ENCODE measurements at regions not wholly inside any gene's neighbourhood (a gene's known extent, or its start where the extent isn't known, plus 50 kb on each side); places are given as distances from the start of the nearest gene placed in this dataset.

DNA sequence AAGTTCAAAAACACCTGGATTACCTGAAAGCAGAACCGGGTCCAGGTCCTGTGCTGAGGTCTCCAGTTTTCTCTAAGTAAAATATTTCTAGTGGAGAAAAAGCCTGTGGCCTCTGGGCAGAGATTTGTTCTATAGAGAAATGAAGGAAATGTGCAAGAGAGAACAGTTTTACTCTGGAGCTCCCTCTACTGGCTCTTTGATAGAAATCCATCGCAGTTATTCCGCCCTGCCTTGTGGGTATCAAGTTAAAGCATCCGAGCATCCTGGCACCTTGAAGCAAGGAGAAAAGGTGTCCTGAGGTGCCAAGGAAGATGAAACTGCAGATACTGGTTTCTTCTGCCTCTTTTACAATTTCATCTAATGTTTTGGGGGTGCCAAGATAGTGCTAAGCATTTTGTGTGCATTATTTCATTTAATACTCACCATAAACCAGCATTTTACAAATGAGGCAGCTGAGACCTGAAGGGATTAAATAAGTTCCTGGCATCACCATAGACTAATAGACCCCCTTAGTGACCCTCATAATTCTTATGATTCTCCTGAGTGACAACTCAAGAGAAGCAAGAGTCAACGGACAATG, 113.1 kb upstream of the HSD17B12 start:
- DNase-seq (ENCODE audit: low spot score in 2 of 2) = no peak
- Mint-ChIP-seq H3K9me3 (no peaks in the 10 kb centered on the region), H3K4me1 (no peaks in the 10 kb centered on the region), H3K36me3 (no peaks in the 10 kb centered on the region), H3K27ac (no peak overlapping the region), H3K4me3 (no peak overlapping the region)
- peak; percentile 43 for ATAC-seq

DNA sequence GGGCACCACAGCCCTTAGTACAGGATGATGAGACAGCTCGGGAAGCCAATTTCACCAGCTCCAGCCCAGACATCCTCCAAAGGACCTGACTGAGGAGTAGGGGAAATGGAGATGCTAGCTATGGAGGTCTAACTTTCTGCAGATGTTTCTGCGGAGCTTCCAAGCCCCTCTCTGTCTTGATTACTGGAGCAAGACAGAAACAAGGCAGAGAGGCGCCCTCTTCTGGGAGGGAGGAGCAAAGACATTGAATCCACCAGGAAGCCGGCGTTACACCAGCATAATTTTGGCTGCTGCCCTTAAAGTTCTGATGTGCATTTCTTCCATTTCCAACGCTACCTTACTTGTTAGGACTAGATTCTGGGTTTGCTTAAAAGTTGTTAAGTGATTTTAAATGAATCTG, 107.3 kb upstream of the HSD17B12 start:
- DNase-seq (ENCODE audit: low spot score in 2 of 2) = no peak
- ATAC-seq = no peak
- Mint-ChIP-seq H3K4me1 (peaks cover 30% of the 10 kb centered on the region), H3K9me3 (peaks cover 2% of the 10 kb centered on the region), H3K36me3 (peaks cover 5% of the 10 kb centered on the region), H3K27ac (no peak overlapping the region), H3K4me3 (no peak overlapping the region)

- DNase-seq (ENCODE audit: low spot score in 2 of 2) (no peak), ATAC-seq (no peak)
- peaks cover 5% of the 10 kb centered on the region for H3K36me3 Mint-ChIP-seq
- no peak overlapping the region for H3K27ac Mint-ChIP-seq
- peaks cover 2% of the 10 kb centered on the region for H3K9me3 Mint-ChIP-seq
- H3K4me3 Mint-ChIP-seq = no peak overlapping the region
- peaks cover 30% of the 10 kb centered on the region for H3K4me1 Mint-ChIP-seq
Observed at GRCh38 chr11:43573873-43574272, 106.7 kb upstream of the HSD17B12 start.

GRCh38 chr11:43574411-43574810, 106.1 kb upstream of the HSD17B12 start:
- peaks cover 5% of the 10 kb centered on the region for H3K36me3 Mint-ChIP-seq
- no peak overlapping the region for H3K27ac Mint-ChIP-seq
- ATAC-seq = no peak
- DNase-seq (ENCODE audit: low spot score in 2 of 2) = no peak
- peaks cover 2% of the 10 kb centered on the region for H3K9me3 Mint-ChIP-seq
- peaks cover 30% of the 10 kb centered on the region for H3K4me1 Mint-ChIP-seq
- H3K4me3 Mint-ChIP-seq = no peak overlapping the region

GRCh38 chr11:43574949-43575912, 105.3 kb upstream of the HSD17B12 start:
- DNase-seq (ENCODE audit: low spot score in 2 of 2) = no peak
- H3K9me3 Mint-ChIP-seq = peaks cover 2% of the 10 kb centered on the region
- H3K4me1 Mint-ChIP-seq = peaks cover 36% of the 10 kb centered on the region
- no peak overlapping the region for H3K27ac Mint-ChIP-seq
- peaks cover 5% of the 10 kb centered on the region for H3K36me3 Mint-ChIP-seq
- no peak overlapping the region for H3K4me3 Mint-ChIP-seq
- peak; percentile 40 for ATAC-seq

- ATAC-seq (no peak), DNase-seq (ENCODE audit: low spot score in 2 of 2) (no peak)
- Mint-ChIP-seq H3K9me3 (peaks cover 2% of the 10 kb centered on the region), H3K36me3 (peaks cover 5% of the 10 kb centered on the region), H3K4me1 (peaks cover 43% of the 10 kb centered on the region), H3K27ac (no peak overlapping the region), H3K4me3 (no peak overlapping the region)
Observed at GRCh38 chr11:43575913-43576310, 104.6 kb upstream of the HSD17B12 start.

DNA sequence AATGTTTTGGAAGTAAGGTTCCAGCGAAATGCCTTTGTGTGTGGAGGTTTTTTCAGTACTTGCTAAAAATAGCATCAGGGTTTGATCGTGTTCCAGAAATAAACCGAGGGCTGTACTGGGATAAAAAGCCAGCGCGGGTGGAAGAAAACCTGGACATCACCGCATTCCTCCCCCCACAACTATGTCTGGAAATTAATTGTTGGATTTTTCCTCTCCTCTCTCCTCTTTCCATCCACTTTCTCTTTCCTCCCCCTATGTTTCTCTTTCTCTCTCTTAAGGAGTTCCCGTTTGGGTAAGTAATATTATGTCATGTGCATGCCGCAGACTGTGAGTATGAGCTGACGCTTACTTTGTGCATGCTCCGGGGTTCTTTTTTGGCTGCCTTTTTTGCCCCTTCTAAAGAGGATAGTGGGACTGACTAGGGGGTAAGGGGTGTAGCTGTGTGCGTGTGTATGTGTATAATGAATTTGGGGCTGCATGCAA, 104.2 kb upstream of the HSD17B12 start:
- DNase-seq (ENCODE audit: low spot score in 2 of 2) (peak in 1 of 2 donors; percentile 36), ATAC-seq (no peak)
- Mint-ChIP-seq H3K9me3 (peaks cover 2% of the 10 kb centered on the region), H3K4me3 (no peak overlapping the region), H3K4me1 (peaks cover 46% of the 10 kb centered on the region), H3K36me3 (peaks cover 5% of the 10 kb centered on the region), H3K27ac (no peak overlapping the region)

DNA sequence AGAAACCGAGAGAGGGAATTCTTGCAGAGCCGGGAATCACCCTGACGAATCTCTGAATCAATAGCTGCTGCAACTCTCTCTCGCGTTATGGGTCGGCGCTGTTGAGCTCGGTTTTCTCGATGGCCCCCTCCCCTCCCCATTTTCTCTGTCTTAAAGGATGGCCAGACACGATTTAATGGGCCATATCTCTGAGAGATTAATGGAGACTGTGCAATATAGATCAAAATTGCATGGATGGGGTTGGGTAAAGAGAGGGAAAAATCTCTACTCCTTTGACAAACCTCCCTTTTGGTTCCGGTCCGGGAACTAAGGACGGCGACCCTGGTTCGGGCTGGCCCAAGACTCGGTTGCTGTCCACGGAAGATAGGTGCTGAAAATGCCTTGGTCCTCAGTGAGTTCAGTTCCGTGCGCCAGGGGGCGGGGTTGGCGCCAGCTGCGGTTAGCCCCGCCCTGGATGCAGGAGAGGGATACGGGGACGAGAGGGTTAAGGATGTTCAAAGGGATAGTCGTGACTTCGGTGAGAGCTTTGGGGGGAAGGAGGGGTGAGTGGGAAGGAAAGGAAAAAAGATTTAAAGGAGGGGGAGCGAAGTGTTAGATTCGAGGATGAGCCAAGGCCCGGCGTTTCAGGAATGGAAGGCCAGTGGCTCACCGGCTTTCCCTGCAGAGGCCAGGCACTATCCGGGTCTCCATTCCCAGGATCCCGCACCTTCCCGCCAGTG, 103.6 kb upstream of the HSD17B12 start:
- H3K4me1 Mint-ChIP-seq = peaks cover 46% of the 10 kb centered on the region
- H3K4me3 Mint-ChIP-seq = no peak overlapping the region
- no peak overlapping the region for H3K27ac Mint-ChIP-seq
- peaks cover 2% of the 10 kb centered on the region for H3K9me3 Mint-ChIP-seq
- peaks cover 5% of the 10 kb centered on the region for H3K36me3 Mint-ChIP-seq
- ATAC-seq (no peak), DNase-seq (ENCODE audit: low spot score in 2 of 2) (peak in 1 of 2 donors; percentile 48)

- ATAC-seq (no peak), DNase-seq (ENCODE audit: low spot score in 2 of 2) (peak in 1 of 2 donors; percentile 40)
- Mint-ChIP-seq H3K27ac (no peak overlapping the region), H3K9me3 (peaks cover 2% of the 10 kb centered on the region), H3K4me3 (peak overlapping the region; percentile 12), H3K36me3 (peaks cover 5% of the 10 kb centered on the region), H3K4me1 (peaks cover 46% of the 10 kb centered on the region)
Observed at GRCh38 chr11:43577566-43578264, 102.8 kb upstream of the HSD17B12 start.

DNA sequence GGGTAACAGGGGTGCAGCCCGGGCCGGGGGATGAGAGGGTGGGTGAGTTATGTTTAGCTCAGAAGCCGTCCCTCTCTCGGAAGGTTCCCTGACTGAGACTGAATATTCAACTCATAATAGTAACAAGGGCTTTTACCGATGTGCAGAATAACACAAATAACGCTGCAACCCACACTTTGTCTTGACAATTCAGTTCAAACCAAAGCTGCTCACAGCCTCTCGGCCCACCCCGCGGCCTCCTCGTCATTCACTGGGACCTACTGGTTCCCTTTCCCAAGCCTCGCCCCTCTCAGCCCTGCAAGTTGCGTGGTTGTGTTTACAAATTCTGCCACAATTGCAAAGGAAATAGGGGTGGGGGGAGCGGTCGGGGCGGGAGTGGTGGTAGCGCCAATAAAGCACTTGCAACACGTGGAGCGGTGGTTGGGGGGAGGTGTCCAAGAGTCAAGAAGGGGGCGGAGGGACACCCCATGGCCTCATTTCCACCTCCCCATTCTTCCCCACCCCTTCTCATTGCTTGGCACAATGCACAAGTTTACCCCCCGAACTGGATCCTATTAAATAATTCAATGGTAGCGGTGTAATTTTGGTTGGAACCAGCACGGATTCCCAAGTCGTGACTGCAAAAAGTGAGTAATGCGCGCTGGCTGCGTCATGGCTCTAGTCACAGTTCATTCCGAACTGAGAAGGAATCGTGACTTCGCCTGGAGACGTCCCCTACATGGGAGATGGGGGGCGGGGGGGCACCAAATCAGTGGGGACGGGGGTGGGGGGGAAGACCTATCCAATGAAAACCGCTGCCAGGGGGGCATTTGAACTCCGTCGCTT, 102.0 kb upstream of the HSD17B12 start:
- peak in 1 of 2 donors; percentile 49 for DNase-seq (ENCODE audit: low spot score in 2 of 2)
- peaks cover 46% of the 10 kb centered on the region for H3K4me1 Mint-ChIP-seq
- peaks cover 5% of the 10 kb centered on the region for H3K36me3 Mint-ChIP-seq
- no peak for ATAC-seq
- H3K4me3 Mint-ChIP-seq = peak overlapping the region; percentile 70
- peaks cover 2% of the 10 kb centered on the region for H3K9me3 Mint-ChIP-seq
- no peak overlapping the region for H3K27ac Mint-ChIP-seq

GRCh38 chr11:43579171-43579918, 101.2 kb upstream of the HSD17B12 start:
- Mint-ChIP-seq H3K4me1 (peaks cover 46% of the 10 kb centered on the region), H3K4me3 (peak overlapping the region; percentile 70)

DNA sequence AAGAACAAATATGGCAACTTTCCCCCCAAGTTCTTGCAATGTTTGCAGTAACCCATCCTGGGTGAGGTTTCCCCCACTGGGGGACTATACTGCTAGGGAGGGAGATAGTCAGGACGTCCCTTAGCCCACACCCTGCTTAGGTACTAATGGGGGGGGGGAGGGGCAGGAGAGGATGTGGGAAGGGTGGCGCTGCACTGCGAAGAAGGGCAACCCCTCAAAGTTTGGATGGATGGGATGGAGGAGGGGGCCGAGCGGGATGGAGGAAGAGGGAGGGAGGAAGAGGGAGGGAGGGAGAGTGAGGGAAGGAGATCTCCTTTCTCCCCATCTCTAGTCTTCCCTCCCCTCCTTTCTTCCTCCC, 100.6 kb upstream of the HSD17B12 start:
- H3K4me3 Mint-ChIP-seq = peak overlapping the region; percentile 70
- H3K9me3 Mint-ChIP-seq = peaks cover 2% of the 10 kb centered on the region
- H3K36me3 Mint-ChIP-seq = peaks cover 5% of the 10 kb centered on the region
- DNase-seq (ENCODE audit: low spot score in 2 of 2) (no peak), ATAC-seq (no peak)
- H3K27ac Mint-ChIP-seq = no peak overlapping the region
- peaks cover 45% of the 10 kb centered on the region for H3K4me1 Mint-ChIP-seq

More at GRCh38 chr11:43579171-43579918, 101.2 kb upstream of the HSD17B12 start:
- peak; percentile 66 for ATAC-seq
- peaks cover 2% of the 10 kb centered on the region for H3K9me3 Mint-ChIP-seq
- peaks cover 5% of the 10 kb centered on the region for H3K36me3 Mint-ChIP-seq
- H3K27ac Mint-ChIP-seq = no peak overlapping the region
- no peak for DNase-seq (ENCODE audit: low spot score in 2 of 2)

- H3K9me3 Mint-ChIP-seq = peaks cover 2% of the 10 kb centered on the region
- H3K4me3 Mint-ChIP-seq = peak overlapping the region; percentile 70
- ATAC-seq (no peak), DNase-seq (ENCODE audit: low spot score in 2 of 2) (no peak)
- H3K4me1 Mint-ChIP-seq = peaks cover 37% of the 10 kb centered on the region
- H3K36me3 Mint-ChIP-seq = peaks cover 5% of the 10 kb centered on the region
- H3K27ac Mint-ChIP-seq = no peak overlapping the region
Observed at GRCh38 chr11:43580735-43581369, 99.7 kb upstream of the HSD17B12 start.

Measured in stimulated activated effector memory CD8-positive, alpha-beta T cell treated with anti-CD3 and anti-CD28 coated beads, Interleukin-12 subunit alpha, Interleukin-12 subunit beta, amount 100 ng/mL, for 72 hours (primary cell).